Ovary (tissue), 3 donors: ENCODE measurements at regions not wholly inside any gene's neighbourhood (a gene's known extent, or its start where the extent isn't known, plus 50 kb on each side); places are given as distances from the start of the nearest gene placed in this dataset.

ENCODE experiments used
- EP300 ChIP-seq: sonication (generic); formaldehyde crosslinking; IDR thresholded peaks from one replicate; pipeline ENCODE4 v1.6.1; 2017; ENCODE audit warnings: antibody characterized with exemption
- POLR2A ChIP-seq: fragments of 450-650 bp; IDR thresholded peaks from one replicate; pipeline ENCODE4 v1.6.1; 2017; ENCODE audit warnings: antibody characterized with exemption, mild to moderate bottlenecking, moderate library complexity
- TF ChIP-seq, protein P1 (sequence below), 3 donors: fragments of 450-650 bp in 2 of 3; fragments of 200-600 bp in 1 of 3; IDR thresholded peaks; one replicate each; pipeline versions ENCODE4 v1.5.1 to v1.8.0; 2016 to 2022; ENCODE audit warnings: antibody characterized with exemption in 3 of 3, mild to moderate bottlenecking in 1 of 3
- donor health status: DM: no; HTN: no; CAD: no.

DNA sequence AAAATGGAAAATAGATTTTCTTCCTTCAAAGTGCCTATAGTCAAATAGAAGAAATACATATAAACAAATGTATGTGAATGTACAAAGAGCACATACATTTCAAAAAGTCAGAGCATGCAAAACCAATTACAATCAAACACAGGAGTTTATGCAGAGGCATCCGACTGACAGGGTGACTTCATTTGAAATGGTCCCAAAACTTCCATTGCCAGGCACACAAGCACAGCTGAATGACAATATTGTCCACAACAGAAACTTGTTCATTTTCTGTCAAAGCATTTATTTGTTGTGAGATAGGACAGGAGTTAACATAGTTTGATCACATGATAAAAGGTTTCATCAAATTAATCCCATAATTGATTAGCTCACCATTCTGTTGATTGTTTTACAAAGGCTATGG, 96.4 kb upstream of the TTC29 start:
- TF ChIP-seq, protein P1, sequence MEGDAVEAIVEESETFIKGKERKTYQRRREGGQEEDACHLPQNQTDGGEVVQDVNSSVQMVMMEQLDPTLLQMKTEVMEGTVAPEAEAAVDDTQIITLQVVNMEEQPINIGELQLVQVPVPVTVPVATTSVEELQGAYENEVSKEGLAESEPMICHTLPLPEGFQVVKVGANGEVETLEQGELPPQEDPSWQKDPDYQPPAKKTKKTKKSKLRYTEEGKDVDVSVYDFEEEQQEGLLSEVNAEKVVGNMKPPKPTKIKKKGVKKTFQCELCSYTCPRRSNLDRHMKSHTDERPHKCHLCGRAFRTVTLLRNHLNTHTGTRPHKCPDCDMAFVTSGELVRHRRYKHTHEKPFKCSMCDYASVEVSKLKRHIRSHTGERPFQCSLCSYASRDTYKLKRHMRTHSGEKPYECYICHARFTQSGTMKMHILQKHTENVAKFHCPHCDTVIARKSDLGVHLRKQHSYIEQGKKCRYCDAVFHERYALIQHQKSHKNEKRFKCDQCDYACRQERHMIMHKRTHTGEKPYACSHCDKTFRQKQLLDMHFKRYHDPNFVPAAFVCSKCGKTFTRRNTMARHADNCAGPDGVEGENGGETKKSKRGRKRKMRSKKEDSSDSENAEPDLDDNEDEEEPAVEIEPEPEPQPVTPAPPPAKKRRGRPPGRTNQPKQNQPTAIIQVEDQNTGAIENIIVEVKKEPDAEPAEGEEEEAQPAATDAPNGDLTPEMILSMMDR (IDR thresholded peaks at IDR 0.05), result no peak
- no peak for TF ChIP-seq EP300
- no peak for TF ChIP-seq POLR2A
